ENCODE measurements at regions not wholly inside any gene's neighbourhood (a gene's known extent, or its start where the extent isn't known, plus 50 kb on each side); places are given as distances from the start of the nearest gene placed in this dataset.
"Not testable (repeated sequence)": the region's sequence is repeated elsewhere in the genome, so short reads cannot be mapped to it uniquely, and the experiment has no call there.

GRCh38 chrX:110514509-110514908 is 155.9 kb downstream of the RTL9 start:
- DNase-seq (ENCODE audit: low read depth in 2 of 2) = no peak

GRCh38 chrX:110519501-110519900 is 160.9 kb downstream of the RTL9 start:
- no peak for DNase-seq (ENCODE audit: low read depth in 2 of 2)

- no peak for DNase-seq (ENCODE audit: low read depth in 2 of 2)
These were observed 161.3 kb downstream of the RTL9 start for GRCh38 chrX:110519906-110520452.

GRCh38 chrX:110520652-110521051 is 162.0 kb downstream of the RTL9 start:
- not testable (repeated sequence) for DNase-seq (ENCODE audit: low read depth in 2 of 2)

- no peak for DNase-seq (ENCODE audit: low read depth in 2 of 2)
These were observed 173.4 kb downstream of the RTL9 start for GRCh38 chrX:110531873-110532580.

- DNase-seq (ENCODE audit: low read depth in 2 of 2) = no peak
These were observed 173.9 kb downstream of the RTL9 start for GRCh38 chrX:110532581-110532931.

- DNase-seq (ENCODE audit: low read depth in 2 of 2) = no peak
These were observed 178.2 kb downstream of the RTL9 start for GRCh38 chrX:110536816-110537215.

- no peak for DNase-seq (ENCODE audit: low read depth in 2 of 2)
These were observed 182.6 kb downstream of the RTL9 start for GRCh38 chrX:110541266-110541665.

- DNase-seq (ENCODE audit: low read depth in 2 of 2) = not testable (repeated sequence)
These were observed 192.2 kb downstream of the RTL9 start for GRCh38 chrX:110550854-110551253.

GRCh38 chrX:110557864-110558263 is 199.2 kb downstream of the RTL9 start:
- DNase-seq (ENCODE audit: low read depth in 2 of 2) = no peak

GRCh38 chrX:110558406-110558805 is 199.8 kb downstream of the RTL9 start:
- no peak for DNase-seq (ENCODE audit: low read depth in 2 of 2)

GRCh38 chrX:110561034-110561433 is 202.4 kb downstream of the RTL9 start:
- DNase-seq (ENCODE audit: low read depth in 2 of 2) = no peak

- DNase-seq (ENCODE audit: low read depth in 2 of 2) = no peak
These were observed 204.6 kb downstream of the RTL9 start for GRCh38 chrX:110563282-110563681.

- no peak for DNase-seq (ENCODE audit: low read depth in 2 of 2)
These were observed 209.8 kb downstream of the RTL9 start for GRCh38 chrX:110568441-110568840.

- DNase-seq (ENCODE audit: low read depth in 2 of 2) = no peak
These were observed 210.9 kb downstream of the RTL9 start for GRCh38 chrX:110569506-110569905.

GRCh38 chrX:110578270-110578669 is 217.3 kb downstream of the CHRDL1 start:
- no peak for DNase-seq (ENCODE audit: low read depth in 2 of 2)

GRCh38 chrX:110584083-110584482 is 211.5 kb downstream of the CHRDL1 start:
- no peak for DNase-seq (ENCODE audit: low read depth in 2 of 2)

GRCh38 chrX:110588164-110588563 is 207.5 kb downstream of the CHRDL1 start:
- DNase-seq (ENCODE audit: low read depth in 2 of 2) = no peak

- no peak for DNase-seq (ENCODE audit: low read depth in 2 of 2)
These were observed 206.8 kb downstream of the CHRDL1 start for GRCh38 chrX:110588853-110589252.

- DNase-seq (ENCODE audit: low read depth in 2 of 2) = no peak
These were observed 194.8 kb downstream of the CHRDL1 start for GRCh38 chrX:110600745-110601310.

- no peak for DNase-seq (ENCODE audit: low read depth in 2 of 2)
These were observed 181.0 kb downstream of the CHRDL1 start for GRCh38 chrX:110614596-110614995.

All from activated CD4-positive, alpha-beta T cell treated with anti-CD3 and anti-CD28 coated beads for 24 hours (primary cell).